SK-N-SH treated with all-trans-retinoic acid at 6 μM for 48 hours (cell line): ENCODE measurements at regions not wholly inside any gene's neighbourhood (a gene's known extent, or its start where the extent isn't known, plus 50 kb on each side); places are given as distances from the start of the nearest gene placed in this dataset.

Source experiments
- ATAC-seq: fragments of 200-7000 bp; cut with Tn5 transposase; 3 replicates; pipeline ENCODE4 v1.9.1; 2020; ENCODE audit warnings: mild to moderate bottlenecking, moderate library complexity
- ARNTL ChIP-seq: fragments of 450-650 bp; formaldehyde crosslinking; IDR thresholded peaks from 2 replicates; pipeline ENCODE4 v1.5.0; 2020; ENCODE audit warnings: low read depth, mild to moderate bottlenecking, moderate library complexity, borderline replicate concordance
- BACH2 ChIP-seq: fragments of 250-450 bp; sonication (Bioruptor Pico); IDR thresholded peaks from 2 replicates; pipeline ENCODE4 v1.9.0; 2021; ENCODE audit warnings: mild to moderate bottlenecking, borderline replicate concordance
- CSDC2 ChIP-seq: fragments of 250-450 bp; sonication (Bioruptor Pico); IDR thresholded peaks from 2 replicates; pipeline ENCODE4 v1.5.0; 2020; ENCODE audit warnings: mild to moderate bottlenecking, moderate library complexity
- ESRRG ChIP-seq: fragments of 250-450 bp; sonication (Bioruptor Pico); IDR thresholded peaks from 2 replicates; pipeline ENCODE4 v1.6.1; 2021; ENCODE audit warnings: mild to moderate bottlenecking
- GLIS3 ChIP-seq: fragments of 250-450 bp; sonication (Bioruptor Pico); IDR thresholded peaks from 2 replicates; pipeline ENCODE4 v1.5.0; 2020; ENCODE audit warnings: mild to moderate bottlenecking, moderate library complexity
- ISL1 ChIP-seq: fragments of 250-450 bp; sonication (Bioruptor Pico); IDR thresholded peaks from 2 replicates; pipeline ENCODE4 v2.1.2; 2022; ENCODE audit warnings: mild to moderate bottlenecking, moderate library complexity
- OSR1 ChIP-seq: fragments of 250-450 bp; sonication (Bioruptor Pico); IDR thresholded peaks from 2 replicates; pipeline ENCODE4 v1.8.0; 2022; ENCODE audit warnings: moderate library complexity, mild to moderate bottlenecking, inconsistent platforms
- PPARA ChIP-seq: fragments of 250-450 bp; sonication (Bioruptor Pico); IDR thresholded peaks from 2 replicates; pipeline ENCODE4 v1.5.0; 2020; ENCODE audit warnings: mild to moderate bottlenecking, borderline replicate concordance
- RARB ChIP-seq: fragments of 250-450 bp; sonication (Bioruptor Pico); IDR thresholded peaks from 2 replicates; pipeline ENCODE4 v1.8.0; 2021; ENCODE audit warnings: mild to moderate bottlenecking, moderate library complexity
- SNAI2 ChIP-seq: fragments of 250-450 bp; sonication (Bioruptor Pico); IDR thresholded peaks from 2 replicates; pipeline ENCODE4 v1.5.0; 2020; ENCODE audit warnings: mild to moderate bottlenecking, moderate library complexity
- TCF4 ChIP-seq: fragments of 250-450 bp; sonication (Bioruptor Pico); IDR thresholded peaks from 2 replicates; pipeline ENCODE4 v1.8.0; 2021; ENCODE audit warnings: mild to moderate bottlenecking, moderate library complexity, borderline replicate concordance
- TOX ChIP-seq: fragments of 250-450 bp; sonication (Bioruptor Pico); IDR thresholded peaks from 2 replicates; pipeline ENCODE4 v1.8.0; 2021; ENCODE audit warnings: mild to moderate bottlenecking, moderate library complexity, borderline replicate concordance
- ZFP3 ChIP-seq: fragments of 250-450 bp; sonication (Bioruptor Pico); IDR thresholded peaks from 2 replicates; pipeline ENCODE4 v1.5.0; 2020; ENCODE audit warnings: mild to moderate bottlenecking, moderate library complexity
- ZFP30 ChIP-seq: fragments of 450-650 bp; formaldehyde crosslinking; IDR thresholded peaks from 2 replicates; pipeline ENCODE4 v1.5.0; 2022; ENCODE audit warnings: mild to moderate bottlenecking, moderate library complexity
- ZNF565 ChIP-seq: fragments of 450-650 bp; formaldehyde crosslinking; conservative IDR thresholded peaks from 2 replicates; pipeline ENCODE4 v1.5.0; 2020; ENCODE audit warnings: low read depth, mild to moderate bottlenecking, moderate library complexity
- ZNF8 ChIP-seq: fragments of 450-650 bp; formaldehyde crosslinking; IDR thresholded peaks from 2 replicates; pipeline ENCODE4 v1.5.0; 2020; ENCODE audit warnings: mild to moderate bottlenecking, moderate library complexity
- TF ChIP-seq, protein P1 (sequence below): fragments of 250-450 bp; sonication (Bioruptor Pico); IDR thresholded peaks from 2 replicates; pipeline ENCODE4 v1.5.1; 2021; ENCODE audit warnings: mild to moderate bottlenecking, moderate library complexity
- TF ChIP-seq, protein P2 (sequence below): fragments of 250-450 bp; sonication (Bioruptor Pico); IDR thresholded peaks from 2 replicates; pipeline ENCODE4 v1.5.0; 2020; ENCODE audit warnings: mild to moderate bottlenecking, moderate library complexity
- TF ChIP-seq, protein P3 (sequence below): fragments of 250-450 bp; sonication (Bioruptor Pico); IDR thresholded peaks from 2 replicates; pipeline ENCODE4 v1.8.0; 2020; ENCODE audit warnings: mild to moderate bottlenecking, moderate library complexity, borderline replicate concordance

DNA sequence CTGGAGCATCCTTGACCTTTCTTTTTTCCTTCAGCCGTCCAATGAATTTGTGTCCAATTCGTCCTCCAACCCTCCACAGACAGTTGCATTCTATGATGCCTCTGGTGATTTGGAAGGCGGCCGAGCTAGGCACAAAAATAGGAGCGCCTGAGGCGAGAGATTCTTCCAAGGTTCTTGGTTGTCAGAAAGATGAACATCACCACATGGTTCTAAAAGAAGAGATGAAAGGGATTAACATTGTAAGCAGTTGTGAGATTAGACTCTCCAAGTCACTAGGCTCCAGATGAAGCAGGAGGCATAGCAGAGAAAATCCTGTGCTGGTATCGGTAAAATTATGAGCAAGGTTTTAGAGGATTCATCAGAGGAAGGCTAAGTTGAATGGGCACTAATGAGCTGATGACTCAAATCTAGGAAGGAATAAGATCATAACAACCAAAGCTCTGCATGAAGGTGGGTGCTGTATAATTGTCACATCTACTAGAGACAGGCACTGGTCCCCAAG lies 75.4 kb upstream of the MAP4K3 start:
- TF ChIP-seq, protein P1, sequence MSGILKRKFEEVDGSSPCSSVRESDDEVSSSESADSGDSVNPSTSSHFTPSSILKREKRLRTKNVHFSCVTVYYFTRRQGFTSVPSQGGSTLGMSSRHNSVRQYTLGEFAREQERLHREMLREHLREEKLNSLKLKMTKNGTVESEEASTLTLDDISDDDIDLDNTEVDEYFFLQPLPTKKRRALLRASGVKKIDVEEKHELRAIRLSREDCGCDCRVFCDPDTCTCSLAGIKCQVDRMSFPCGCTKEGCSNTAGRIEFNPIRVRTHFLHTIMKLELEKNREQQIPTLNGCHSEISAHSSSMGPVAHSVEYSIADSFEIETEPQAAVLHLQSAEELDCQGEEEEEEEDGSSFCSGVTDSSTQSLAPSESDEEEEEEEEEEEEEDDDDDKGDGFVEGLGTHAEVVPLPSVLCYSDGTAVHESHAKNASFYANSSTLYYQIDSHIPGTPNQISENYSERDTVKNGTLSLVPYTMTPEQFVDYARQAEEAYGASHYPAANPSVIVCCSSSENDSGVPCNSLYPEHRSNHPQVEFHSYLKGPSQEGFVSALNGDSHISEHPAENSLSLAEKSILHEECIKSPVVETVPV (CRISPR knock-in tag): no peak
- TF ChIP-seq RARB (CRISPR knock-in tag) (no peak), BACH2 (CRISPR knock-in tag) (no peak), TCF4 (CRISPR knock-in tag) (no peak), ZFP3 (CRISPR knock-in tag) (no peak), GLIS3 (CRISPR knock-in tag) (no peak), ARNTL (CRISPR knock-in tag) (no peak), CSDC2 (no peak), ZNF8 (no peak), ZNF565 (CRISPR knock-in tag) (no peak), TOX (CRISPR knock-in tag) (no peak), ISL1 (CRISPR knock-in tag) (no peak), SNAI2 (CRISPR knock-in tag) (no peak), PPARA (CRISPR knock-in tag) (no peak)
- TF ChIP-seq, protein P2, sequence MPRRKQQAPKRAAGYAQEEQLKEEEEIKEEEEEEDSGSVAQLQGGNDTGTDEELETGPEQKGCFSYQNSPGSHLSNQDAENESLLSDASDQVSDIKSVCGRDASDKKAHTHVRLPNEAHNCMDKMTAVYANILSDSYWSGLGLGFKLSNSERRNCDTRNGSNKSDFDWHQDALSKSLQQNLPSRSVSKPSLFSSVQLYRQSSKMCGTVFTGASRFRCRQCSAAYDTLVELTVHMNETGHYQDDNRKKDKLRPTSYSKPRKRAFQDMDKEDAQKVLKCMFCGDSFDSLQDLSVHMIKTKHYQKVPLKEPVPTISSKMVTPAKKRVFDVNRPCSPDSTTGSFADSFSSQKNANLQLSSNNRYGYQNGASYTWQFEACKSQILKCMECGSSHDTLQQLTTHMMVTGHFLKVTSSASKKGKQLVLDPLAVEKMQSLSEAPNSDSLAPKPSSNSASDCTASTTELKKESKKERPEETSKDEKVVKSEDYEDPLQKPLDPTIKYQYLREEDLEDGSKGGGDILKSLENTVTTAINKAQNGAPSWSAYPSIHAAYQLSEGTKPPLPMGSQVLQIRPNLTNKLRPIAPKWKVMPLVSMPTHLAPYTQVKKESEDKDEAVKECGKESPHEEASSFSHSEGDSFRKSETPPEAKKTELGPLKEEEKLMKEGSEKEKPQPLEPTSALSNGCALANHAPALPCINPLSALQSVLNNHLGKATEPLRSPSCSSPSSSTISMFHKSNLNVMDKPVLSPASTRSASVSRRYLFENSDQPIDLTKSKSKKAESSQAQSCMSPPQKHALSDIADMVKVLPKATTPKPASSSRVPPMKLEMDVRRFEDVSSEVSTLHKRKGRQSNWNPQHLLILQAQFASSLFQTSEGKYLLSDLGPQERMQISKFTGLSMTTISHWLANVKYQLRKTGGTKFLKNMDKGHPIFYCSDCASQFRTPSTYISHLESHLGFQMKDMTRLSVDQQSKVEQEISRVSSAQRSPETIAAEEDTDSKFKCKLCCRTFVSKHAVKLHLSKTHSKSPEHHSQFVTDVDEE (CRISPR knock-in tag): no peak
- ATAC-seq: no peak

DNA sequence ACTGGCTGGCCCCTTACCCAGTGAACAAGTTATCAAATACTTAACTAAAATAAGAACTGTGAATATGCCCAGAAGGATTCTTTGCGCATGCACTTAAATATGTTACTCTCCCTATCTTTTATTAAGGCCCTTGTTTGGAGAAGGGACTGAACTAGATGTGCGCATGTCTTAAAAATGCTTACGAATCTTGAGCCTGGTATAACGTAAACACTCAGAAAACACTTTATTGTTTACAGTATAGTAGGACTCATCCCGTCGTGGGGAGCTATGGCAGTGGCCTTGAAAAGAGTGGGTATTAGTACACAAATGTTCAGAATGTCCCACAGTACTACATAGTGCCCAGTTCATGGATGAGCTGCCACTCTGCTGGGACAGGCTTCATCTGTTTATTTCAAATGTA lies 75.9 kb upstream of the MAP4K3 start:
- no peak for TF ChIP-seq SNAI2 (CRISPR knock-in tag)
- TF ChIP-seq RARB (CRISPR knock-in tag): no peak
- ATAC-seq: no peak

DNA sequence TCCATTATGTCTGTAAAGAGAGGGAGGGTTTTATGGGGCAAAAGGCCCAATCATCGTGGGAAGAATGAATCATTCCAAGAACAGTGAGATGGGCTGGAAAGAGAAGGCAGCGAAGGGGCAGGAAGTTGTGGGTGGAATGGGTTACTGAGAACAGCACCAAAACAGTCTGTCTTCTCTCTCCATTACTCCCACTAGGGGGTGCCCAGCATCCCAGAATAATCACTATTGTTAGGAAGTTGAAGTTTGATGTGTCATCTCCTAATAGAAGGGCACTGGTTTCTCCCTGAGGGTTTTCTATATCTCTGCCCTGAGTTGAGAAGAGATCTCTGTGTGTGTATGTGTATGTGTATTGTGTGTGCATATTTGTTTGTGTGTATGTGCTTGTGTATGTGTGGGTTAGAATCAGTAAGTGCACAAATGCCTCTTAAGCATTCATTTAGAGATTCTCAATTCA lies 76.6 kb upstream of the MAP4K3 start:
- ATAC-seq: peak; percentile 98
- TF ChIP-seq, protein P1 (CRISPR knock-in tag): no peak
- no peak for TF ChIP-seq PPARA (CRISPR knock-in tag)
- TF ChIP-seq, protein P3, sequence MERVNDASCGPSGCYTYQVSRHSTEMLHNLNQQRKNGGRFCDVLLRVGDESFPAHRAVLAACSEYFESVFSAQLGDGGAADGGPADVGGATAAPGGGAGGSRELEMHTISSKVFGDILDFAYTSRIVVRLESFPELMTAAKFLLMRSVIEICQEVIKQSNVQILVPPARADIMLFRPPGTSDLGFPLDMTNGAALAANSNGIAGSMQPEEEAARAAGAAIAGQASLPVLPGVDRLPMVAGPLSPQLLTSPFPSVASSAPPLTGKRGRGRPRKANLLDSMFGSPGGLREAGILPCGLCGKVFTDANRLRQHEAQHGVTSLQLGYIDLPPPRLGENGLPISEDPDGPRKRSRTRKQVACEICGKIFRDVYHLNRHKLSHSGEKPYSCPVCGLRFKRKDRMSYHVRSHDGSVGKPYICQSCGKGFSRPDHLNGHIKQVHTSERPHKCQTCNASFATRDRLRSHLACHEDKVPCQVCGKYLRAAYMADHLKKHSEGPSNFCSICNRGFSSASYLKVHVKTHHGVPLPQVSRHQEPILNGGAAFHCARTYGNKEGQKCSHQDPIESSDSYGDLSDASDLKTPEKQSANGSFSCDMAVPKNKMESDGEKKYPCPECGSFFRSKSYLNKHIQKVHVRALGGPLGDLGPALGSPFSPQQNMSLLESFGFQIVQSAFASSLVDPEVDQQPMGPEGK (CRISPR knock-in tag): peak; percentile 31; the same call in 1 of the 2 replicates
- TF ChIP-seq, all 23 proteins: peak for 1

DNA sequence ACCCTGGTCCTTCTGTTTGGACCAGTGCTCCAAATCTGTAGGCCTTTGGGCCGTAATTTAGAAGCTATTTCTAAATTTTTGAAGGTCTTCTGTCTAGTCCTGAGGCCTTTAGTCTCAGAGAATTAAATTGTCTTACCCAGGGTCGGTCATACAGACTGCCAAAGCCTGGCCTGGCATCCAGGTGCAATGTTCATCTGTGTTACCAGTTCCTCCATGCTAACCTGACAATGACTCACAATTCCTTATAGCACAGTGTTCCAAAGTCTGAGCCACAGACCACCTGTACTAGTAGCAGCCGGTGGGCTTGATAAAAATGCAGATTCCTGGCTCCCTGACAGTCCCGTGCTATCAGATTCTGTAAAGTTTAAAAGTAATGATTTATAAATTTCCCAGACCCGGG lies 77.7 kb upstream of the MAP4K3 start:
- no peak for TF ChIP-seq ZFP30 (CRISPR knock-in tag)
- TF ChIP-seq TCF4 (CRISPR knock-in tag): no peak
- no peak for TF ChIP-seq ESRRG (CRISPR knock-in tag)
- TF ChIP-seq TOX (CRISPR knock-in tag): no peak
- TF ChIP-seq ISL1 (CRISPR knock-in tag): no peak
- TF ChIP-seq OSR1 (CRISPR knock-in tag): no peak
- no peak for TF ChIP-seq CSDC2
- no peak for TF ChIP-seq ZNF8
- TF ChIP-seq PPARA (CRISPR knock-in tag): no peak
- TF ChIP-seq ZNF565 (CRISPR knock-in tag): no peak
- TF ChIP-seq BACH2 (CRISPR knock-in tag): no peak
- no peak for ATAC-seq
